Fibroblast of lung (primary cell): ENCODE measurements at regions not wholly inside any gene's neighbourhood (a gene's known extent, or its start where the extent isn't known, plus 50 kb on each side); places are given as distances from the start of the nearest gene placed in this dataset.
"Not testable (repeated sequence)": the region's sequence is repeated elsewhere in the genome, so short reads cannot be mapped to it uniquely, and the experiment has no call there.

Experiments used
- DNase-seq, 2 donors: peaks; one replicate each; pipeline versions ENCODE4 v3.0.0 to v3.0.0-alpha.2; 2010; ENCODE audit warnings: low read depth in 2 of 2
- H2AFZ ChIP-seq: 2 replicates; pipeline ENCODE4 v1.5.1; 2012; ENCODE audit warnings: low read length, control low read depth, inconsistent platforms
- H3K27ac ChIP-seq: 2 replicates; pipeline ENCODE4 v1.5.1; 2011; ENCODE audit warnings: low read length, control low read depth; ENCODE audit not compliant: insufficient read depth
- H3K27me3 ChIP-seq: 2 replicates; pipeline ENCODE4 v1.5.1; 2011; ENCODE audit warnings: mild to moderate bottlenecking, low read length; ENCODE audit not compliant: control insufficient read depth, insufficient read depth
- H3K36me3 ChIP-seq: 2 replicates; pipeline ENCODE4 v1.5.1; 2011; ENCODE audit warnings: low read length; ENCODE audit not compliant: control insufficient read depth, insufficient read depth
- H3K4me1 ChIP-seq: 2 replicates; pipeline ENCODE4 v1.5.1; 2011; ENCODE audit warnings: low read length; ENCODE audit not compliant: control insufficient read depth, insufficient read depth; ENCODE audit errors: extremely low read depth
- H3K4me2 ChIP-seq: 2 replicates; pipeline ENCODE4 v1.5.1; 2011; ENCODE audit warnings: low read length, control low read depth; ENCODE audit not compliant: insufficient read depth; ENCODE audit errors: extremely low read depth
- H3K4me3 ChIP-seq, 4 experiments: fragments of 200-600 bp in 1 of 4; sonication (generic) in 1 of 4; replicated peaks in 1 of 4; 2 replicates each; pipeline ENCODE4 v1.5.1; 2011 to 2016; ENCODE audit warnings: low read length in 4 of 4, low read depth in 3 of 4, mild to moderate bottlenecking in 3 of 4, control low read depth in 2 of 4, inconsistent platforms in 1 of 4, mixed read lengths in 1 of 4; ENCODE audit not compliant: insufficient read depth in 1 of 4; ENCODE audit errors: control extremely low read depth in 1 of 4
- H3K79me2 ChIP-seq: 2 replicates; pipeline ENCODE4 v1.5.1; 2012; ENCODE audit warnings: mild to moderate bottlenecking, low read length, inconsistent platforms; ENCODE audit not compliant: control insufficient read depth, insufficient read depth
- H3K9ac ChIP-seq: 2 replicates; pipeline ENCODE4 v1.5.1; 2011; ENCODE audit warnings: mild to moderate bottlenecking, low read length, control low read depth; ENCODE audit not compliant: insufficient read depth
- H3K9me3 ChIP-seq: 2 replicates; pipeline ENCODE4 v1.5.1; 2012; ENCODE audit warnings: low read depth, low read length; ENCODE audit not compliant: control insufficient read depth, insufficient read depth
- H4K20me1 ChIP-seq: 2 replicates; pipeline ENCODE4 v1.5.1; 2011; ENCODE audit warnings: low read length; ENCODE audit not compliant: control insufficient read depth, insufficient read depth; ENCODE audit errors: extremely low read depth
- EZH2 ChIP-seq: IDR thresholded peaks from 2 replicates; pipeline ENCODE4 v1.5.1; 2012; ENCODE audit warnings: low read length, control low read depth, mild to moderate bottlenecking; ENCODE audit errors: missing control alignments
- TF ChIP-seq, protein P1 (sequence below), 2 donors: IDR thresholded peaks in 1 of 2; conservative IDR thresholded peaks in 1 of 2; 1 replicate in 1 of 2; 2 replicates in 1 of 2; pipeline ENCODE4 v1.5.1; 2011 to 2012; ENCODE audit warnings: low read length in 2 of 2, control low read depth in 1 of 2, inconsistent platforms in 1 of 2, low read depth in 1 of 2, mild to moderate bottlenecking in 1 of 2

DNA sequence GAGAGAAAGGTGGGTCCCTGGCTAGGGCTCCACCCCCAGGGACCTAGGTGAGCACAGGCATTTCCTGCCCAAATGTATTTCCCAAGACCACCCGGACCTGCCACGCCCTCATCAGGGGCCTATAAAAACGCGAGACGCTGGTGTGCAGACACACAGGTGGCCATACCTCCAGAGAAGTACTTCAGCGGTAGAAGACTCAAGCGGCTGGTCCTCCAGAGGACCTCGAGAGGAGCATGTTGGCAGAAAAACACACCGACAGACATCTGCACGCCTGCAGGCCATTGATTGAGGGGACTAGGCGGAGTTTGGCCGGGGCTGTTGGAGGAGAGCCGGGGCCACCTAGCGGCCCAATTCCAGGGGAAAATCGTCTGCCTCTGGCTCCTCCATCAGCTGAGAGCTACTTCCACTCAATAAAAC lies 695.8 kb upstream of the MMS22L start:
- Histone ChIP-seq H2AFZ (no peak overlapping the region), H3K9ac (no peak overlapping the region), H3K27ac (no peak overlapping the region), H3K9me3 (no peaks in the 10 kb centered on the region), H3K4me3 (no peak overlapping the region), H3K4me2 (no peak overlapping the region), H3K79me2 (no peaks in the 10 kb centered on the region), H3K36me3 (no peaks in the 10 kb centered on the region), H3K27me3 (no peaks in the 10 kb centered on the region), H3K4me1 (no peaks in the 10 kb centered on the region), H4K20me1 (no peaks in the 10 kb centered on the region)
- DNase-seq = no peak
- TF ChIP-seq, protein P1, sequence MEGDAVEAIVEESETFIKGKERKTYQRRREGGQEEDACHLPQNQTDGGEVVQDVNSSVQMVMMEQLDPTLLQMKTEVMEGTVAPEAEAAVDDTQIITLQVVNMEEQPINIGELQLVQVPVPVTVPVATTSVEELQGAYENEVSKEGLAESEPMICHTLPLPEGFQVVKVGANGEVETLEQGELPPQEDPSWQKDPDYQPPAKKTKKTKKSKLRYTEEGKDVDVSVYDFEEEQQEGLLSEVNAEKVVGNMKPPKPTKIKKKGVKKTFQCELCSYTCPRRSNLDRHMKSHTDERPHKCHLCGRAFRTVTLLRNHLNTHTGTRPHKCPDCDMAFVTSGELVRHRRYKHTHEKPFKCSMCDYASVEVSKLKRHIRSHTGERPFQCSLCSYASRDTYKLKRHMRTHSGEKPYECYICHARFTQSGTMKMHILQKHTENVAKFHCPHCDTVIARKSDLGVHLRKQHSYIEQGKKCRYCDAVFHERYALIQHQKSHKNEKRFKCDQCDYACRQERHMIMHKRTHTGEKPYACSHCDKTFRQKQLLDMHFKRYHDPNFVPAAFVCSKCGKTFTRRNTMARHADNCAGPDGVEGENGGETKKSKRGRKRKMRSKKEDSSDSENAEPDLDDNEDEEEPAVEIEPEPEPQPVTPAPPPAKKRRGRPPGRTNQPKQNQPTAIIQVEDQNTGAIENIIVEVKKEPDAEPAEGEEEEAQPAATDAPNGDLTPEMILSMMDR (conservative IDR thresholded peaks at IDR 0.05 in 1 of 2, IDR thresholded peaks at IDR 0.05 in 1 of 2; ENCODE audit: low read depth in 1 of 2, low read length in 2 of 2) = no peak
- no peak for TF ChIP-seq EZH2

GRCh38 chr6:97979285-97979684 lies 696.3 kb upstream of the MMS22L start:
- not testable (repeated sequence) for DNase-seq, H3K36me3 ChIP-seq, H3K4me3 ChIP-seq, H2AFZ ChIP-seq, H3K4me1 ChIP-seq, H3K79me2 ChIP-seq, H3K4me2 ChIP-seq, H3K9me3 ChIP-seq, H3K27ac ChIP-seq, H3K9ac ChIP-seq, H3K27me3 ChIP-seq, H4K20me1 ChIP-seq

DNA sequence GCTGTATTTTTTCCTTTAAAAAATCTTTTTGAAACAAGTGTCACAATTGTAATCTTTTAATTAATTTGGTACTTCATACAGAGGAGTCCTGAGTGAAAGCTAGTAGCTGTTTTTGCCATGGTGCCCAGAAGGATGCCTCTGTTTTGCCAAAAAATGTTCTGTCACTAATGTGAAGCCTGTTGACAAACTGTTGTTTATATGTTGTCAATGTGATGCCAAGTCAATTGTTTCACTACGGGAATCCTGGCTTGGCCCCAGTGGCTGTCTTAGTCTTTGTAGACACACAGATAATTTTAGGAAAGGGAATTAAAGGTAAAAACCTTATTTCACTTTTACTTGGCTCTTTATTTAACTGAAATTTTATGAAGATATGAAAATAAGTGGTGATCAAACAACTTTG lies 706.4 kb upstream of the MMS22L start:
- Histone ChIP-seq H3K4me2 (no peak overlapping the region), H4K20me1 (no peaks in the 10 kb centered on the region), H3K4me1 (no peaks in the 10 kb centered on the region), H3K9ac (no peak overlapping the region), H3K36me3 (no peaks in the 10 kb centered on the region), H3K27me3 (no peaks in the 10 kb centered on the region), H3K9me3 (no peaks in the 10 kb centered on the region), H3K79me2 (no peaks in the 10 kb centered on the region), H3K4me3 (no peak overlapping the region), H2AFZ (no peak overlapping the region), H3K27ac (no peak overlapping the region)
- DNase-seq = no peak
- TF ChIP-seq, protein P1 (conservative IDR thresholded peaks at IDR 0.05 in 1 of 2, IDR thresholded peaks at IDR 0.05 in 1 of 2; ENCODE audit: low read depth in 1 of 2, low read length in 2 of 2) = no peak
- TF ChIP-seq EZH2 = no peak
